DMS153 (cell line): ENCODE measurements at regions not wholly inside any gene's neighbourhood (a gene's known extent, or its start where the extent isn't known, plus 50 kb on each side); places are given as distances from the start of the nearest gene placed in this dataset.

ENCODE experiments used
- DNase-seq: peaks from one replicate; lab custom pipeline; 2025; lab: John Stamatoyannopoulos, UW

GRCh38 chr18:61756244-61756643 is 136.6 kb downstream of the RNF152 start:
- DNase-seq = no peak

GRCh38 chr18:61755555-61755954 is 137.3 kb downstream of the RNF152 start:
- DNase-seq = no peak

DNA sequence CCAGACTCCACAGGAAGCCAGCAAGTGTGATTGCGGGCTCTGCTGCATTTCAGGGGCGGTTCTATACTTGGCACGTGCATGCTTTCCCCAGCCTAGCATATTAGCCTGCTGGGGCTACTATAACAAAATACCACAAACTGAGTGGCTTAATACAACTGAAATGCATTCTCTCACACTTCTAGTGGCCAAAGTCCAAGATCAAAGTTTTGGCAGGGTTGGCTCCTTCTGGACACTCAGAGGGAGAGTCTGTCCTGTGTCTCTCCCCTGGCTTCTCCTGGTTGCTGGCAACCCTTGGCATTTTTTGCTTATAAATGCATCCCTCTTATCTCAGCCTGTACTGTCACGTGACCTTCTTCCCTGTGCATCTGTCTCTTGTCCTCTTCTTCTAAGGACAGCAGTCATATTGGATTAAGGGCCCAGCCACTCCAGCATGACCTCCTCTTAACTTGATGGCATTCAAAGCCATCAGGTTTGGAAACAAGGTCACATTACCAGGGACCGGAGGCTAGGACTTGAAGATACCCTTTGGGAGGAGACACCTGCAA is 138.7 kb downstream of the RNF152 start:
- no peak for DNase-seq

GRCh38 chr18:61753373-61753772 is 139.4 kb downstream of the RNF152 start:
- DNase-seq = no peak

DNA sequence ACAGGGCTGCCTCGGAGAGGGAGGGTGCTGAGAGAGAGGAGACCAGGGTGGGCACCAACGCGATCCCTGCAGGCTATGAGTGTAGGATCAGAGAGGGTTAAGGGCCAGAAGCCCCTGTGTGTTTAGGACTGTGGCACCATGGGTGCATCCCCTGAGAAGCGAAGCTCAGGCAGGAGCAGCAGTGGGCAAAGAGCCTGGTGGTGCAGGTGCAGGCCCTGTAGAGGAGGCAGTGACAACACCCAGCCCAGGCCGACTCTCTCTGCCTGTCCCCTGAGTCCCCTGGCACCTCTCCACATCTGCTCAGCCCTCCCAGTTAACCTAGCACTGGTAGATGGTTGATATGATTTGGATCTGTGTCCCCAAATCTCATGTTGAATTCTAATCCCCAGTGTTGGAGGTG is 139.8 kb downstream of the RNF152 start:
- no peak for DNase-seq

- DNase-seq = no peak
Observed at GRCh38 chr18:61750840-61751668, 141.8 kb downstream of the RNF152 start.

DNA sequence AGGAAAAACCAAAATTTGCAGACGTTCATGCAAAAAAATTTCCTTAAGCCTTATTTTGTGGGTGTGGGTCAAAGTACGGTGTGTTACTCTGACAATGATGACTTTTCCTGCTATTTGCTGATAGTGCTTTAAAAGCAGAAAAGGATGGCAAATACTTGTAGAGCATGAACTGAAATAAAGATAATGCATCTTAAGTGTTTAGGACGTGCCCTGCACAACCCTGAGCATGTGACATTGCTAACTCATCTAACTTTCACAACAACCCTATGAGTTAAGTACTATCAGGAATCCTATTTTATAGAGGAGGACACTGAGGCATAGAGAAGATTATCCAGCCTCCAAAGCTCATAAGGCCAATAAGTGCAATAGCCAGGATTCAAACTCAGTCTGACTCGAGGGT is 143.3 kb downstream of the RNF152 start:
- DNase-seq = no peak

- DNase-seq = no peak
Observed at GRCh38 chr18:61749031-61749430, 143.8 kb downstream of the RNF152 start.

DNA sequence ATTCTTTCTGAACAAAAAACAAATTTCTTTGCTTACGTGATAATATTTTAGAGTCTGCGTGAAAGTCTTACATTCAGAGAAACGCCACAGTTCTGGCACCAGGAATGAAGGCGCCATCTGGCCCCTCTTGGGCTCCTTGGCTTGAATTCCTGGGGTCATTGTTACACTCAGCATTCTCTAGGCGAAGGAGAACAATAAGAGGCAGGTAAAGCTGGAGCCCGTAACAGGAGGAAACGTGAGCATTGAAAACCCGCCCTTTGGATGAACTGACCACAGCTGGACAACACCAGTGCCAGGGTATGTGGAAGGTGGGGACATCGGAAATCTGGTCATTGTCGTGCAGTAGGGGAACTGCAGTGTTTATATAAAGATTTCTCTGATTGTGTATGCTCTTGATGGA is 144.8 kb downstream of the RNF152 start:
- no peak for DNase-seq

DNA sequence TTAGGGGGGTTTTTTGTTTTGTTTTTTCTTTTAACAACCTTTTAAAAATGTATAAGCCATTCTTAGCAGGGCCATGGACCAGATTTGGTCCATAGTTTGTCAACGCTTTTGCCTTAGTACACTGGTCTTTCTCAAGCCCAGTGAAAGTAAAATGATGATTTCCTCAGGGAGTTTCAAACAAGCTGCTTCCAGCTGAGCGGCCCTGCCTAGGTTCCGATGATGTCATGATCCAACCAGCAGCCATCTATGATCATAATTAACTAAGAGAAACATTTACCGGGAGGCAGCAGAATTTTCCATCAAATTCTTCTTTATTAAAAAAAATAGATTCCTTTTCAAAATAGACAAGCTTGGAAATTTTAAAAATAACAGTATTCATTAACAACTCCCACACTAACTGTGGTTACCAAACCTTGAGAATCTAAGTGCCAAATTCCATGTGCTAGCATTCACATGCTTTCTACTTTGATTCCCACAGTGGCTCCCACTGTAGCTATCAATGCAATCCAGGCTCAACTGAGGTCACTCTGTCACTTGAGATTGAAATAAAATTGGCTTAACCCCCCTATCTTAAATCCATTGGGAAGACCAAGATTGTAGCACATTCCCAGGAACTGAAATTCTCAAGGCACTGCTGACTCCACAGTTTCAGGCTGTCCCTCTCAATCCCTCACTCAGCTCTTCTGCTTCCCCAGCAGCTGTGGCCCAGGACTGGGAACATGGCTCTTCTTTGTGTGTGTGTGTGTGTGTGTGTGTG is 148.9 kb downstream of the RNF152 start:
- DNase-seq = no peak

GRCh38 chr18:61742565-61743429 is 150.0 kb downstream of the RNF152 start:
- no peak for DNase-seq

GRCh38 chr18:61741881-61742454 is 150.8 kb downstream of the RNF152 start:
- no peak for DNase-seq

GRCh38 chr18:61738488-61738887 is 154.3 kb downstream of the RNF152 start:
- no peak for DNase-seq

GRCh38 chr18:61738042-61738441 is 154.8 kb downstream of the RNF152 start:
- DNase-seq = no peak

DNA sequence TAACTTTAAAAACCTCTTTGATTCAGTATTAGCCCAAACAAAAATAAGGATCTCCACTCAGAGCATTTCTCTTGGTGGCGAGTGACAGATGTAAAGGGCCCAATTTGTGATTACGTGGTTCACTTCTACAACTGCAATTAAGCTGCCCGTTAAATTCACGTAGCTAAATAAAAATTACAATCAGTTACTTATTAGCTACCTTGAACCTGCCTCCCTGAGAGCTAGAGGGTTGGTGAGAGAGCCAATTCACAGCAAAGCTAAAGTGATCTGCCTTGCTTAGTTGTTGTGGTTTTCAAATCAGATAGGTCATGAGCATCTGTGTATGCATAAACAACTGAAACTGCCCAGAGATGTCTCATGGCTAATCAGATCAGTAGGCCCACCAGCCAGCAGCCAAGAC is 156.7 kb downstream of the RNF152 start:
- no peak for DNase-seq

DNA sequence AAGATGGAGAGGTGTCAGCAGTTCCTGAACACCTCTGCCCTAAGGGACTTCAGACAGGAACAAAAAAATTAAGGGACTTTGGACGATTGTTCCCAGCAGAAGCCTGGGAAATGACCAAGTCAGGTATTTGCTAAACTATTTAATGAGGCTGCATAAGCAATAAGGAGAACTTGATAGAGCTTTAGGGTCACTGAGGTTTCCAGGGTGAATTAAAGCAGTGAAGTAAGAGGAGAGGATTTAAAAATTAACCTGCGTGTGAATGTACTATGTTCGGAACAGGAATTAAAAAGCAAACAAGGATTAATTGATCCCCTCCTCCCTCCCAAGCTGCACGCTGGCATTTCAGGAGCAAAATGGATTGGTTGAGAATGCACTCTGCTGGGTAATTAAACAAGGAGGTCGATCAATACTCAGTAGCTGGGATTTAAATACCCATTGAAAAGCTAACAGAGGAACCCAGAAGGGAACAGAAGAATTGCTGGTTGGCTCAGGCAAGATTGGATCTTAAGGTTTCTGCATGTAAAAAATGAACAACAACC is 157.2 kb downstream of the RNF152 start:
- no peak for DNase-seq

- no peak for DNase-seq
Observed at GRCh38 chr18:61734396-61734795, 158.4 kb downstream of the RNF152 start.

DNA sequence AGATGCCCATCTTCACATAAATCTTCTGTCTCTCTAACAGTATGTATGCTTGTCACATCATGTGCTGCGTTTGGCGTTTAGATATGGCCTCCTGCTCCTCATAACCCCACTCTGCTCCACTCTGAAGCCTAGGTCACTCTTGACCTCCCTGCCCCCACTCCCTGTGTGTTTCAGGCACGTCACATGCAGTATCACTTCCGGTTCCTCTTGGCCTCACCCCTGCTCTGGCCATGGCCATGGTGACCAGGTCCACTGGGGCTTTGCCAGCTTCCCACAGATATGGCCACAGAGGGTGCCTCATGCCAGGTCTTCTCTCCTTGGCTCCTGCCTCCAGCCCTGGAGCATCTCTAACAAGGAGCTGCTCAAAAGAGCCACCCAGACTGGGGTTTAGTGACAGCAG is 160.0 kb downstream of the RNF152 start:
- no peak for DNase-seq

DNA sequence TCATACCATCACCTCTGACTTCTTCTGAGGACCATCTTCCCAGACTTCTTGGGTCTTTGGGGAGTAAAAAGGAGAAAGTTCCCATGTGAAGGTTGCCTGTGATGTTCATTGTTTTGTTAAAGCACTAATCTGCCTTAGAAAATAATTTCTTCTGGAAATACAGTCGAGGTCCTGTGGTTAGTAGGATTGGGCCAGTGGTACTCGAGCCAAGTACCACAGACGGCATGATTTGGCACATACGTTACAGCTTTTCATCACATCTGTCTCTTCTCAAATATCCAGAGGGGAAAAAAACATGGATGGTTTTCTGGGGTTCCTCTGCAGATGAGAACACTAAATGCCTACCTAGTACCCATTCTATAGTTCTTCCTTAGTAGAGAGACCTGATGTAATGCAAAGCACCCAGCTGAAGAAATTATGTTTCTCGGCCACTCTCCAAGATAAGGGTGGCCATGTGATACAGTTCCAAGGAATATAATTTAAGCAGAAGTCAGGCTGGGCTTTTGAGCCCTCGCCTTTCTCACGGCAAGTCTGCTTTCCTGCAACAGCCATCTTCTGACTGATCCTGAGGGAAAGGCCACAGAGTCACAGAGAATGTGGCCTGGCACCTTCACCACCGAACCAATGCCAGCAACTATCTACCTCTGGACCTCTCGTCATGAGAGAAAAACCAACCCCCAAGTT is 161.0 kb downstream of the RNF152 start:
- no peak for DNase-seq

DNA sequence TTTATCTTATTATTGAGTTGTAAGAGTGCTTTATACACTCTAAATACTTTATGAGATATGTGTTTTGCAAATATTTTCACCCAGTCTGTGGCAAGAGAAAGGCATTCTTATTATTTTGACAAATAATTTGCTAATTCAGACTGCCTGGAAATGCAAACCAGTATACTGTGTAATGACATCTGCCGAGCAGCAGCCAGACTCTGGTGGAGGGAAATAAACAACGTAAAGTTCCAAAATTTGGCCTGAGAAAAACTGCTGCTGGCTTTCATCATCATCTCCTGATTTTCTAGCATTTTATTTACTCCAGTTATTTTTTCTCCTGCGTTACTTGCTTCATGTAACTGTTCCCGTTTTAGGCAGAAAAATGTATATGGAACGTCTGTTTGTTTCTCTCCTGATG is 161.6 kb downstream of the RNF152 start:
- DNase-seq = no peak

- DNase-seq = no peak
Observed at GRCh38 chr18:61729322-61729721, 163.5 kb downstream of the RNF152 start.
